NT2/D1 (cell line): ENCODE measurements at regions not wholly inside any gene's neighbourhood (a gene's known extent, or its start where the extent isn't known, plus 50 kb on each side); places are given as distances from the start of the nearest gene placed in this dataset.

Experiments
- DNase-seq: peaks from one replicate; pipeline ENCODE4 v3.0.0-alpha.2; 2011; ENCODE audit warnings: low read depth, low spot score
- H3K27me3 ChIP-seq: 2 replicates; pipeline ENCODE4 v1.6.0; 2011; ENCODE audit warnings: mild to moderate bottlenecking; ENCODE audit not compliant: insufficient read length, insufficient read depth
- H3K36me3 ChIP-seq: 2 replicates; pipeline ENCODE4 v1.6.1; 2011; ENCODE audit warnings: mild to moderate bottlenecking, low read length, mixed read lengths; ENCODE audit not compliant: insufficient read depth, insufficient read length
- H3K4me1 ChIP-seq: 2 replicates; pipeline ENCODE4 v1.5.1; 2011; ENCODE audit not compliant: insufficient read depth, insufficient read length
- H3K4me3 ChIP-seq: 2 replicates; pipeline ENCODE4 v1.5.1; 2011; ENCODE audit warnings: low read depth; ENCODE audit not compliant: insufficient read length
- H3K9ac ChIP-seq: 2 replicates; pipeline ENCODE4 v1.6.0; 2011; ENCODE audit warnings: low read depth; ENCODE audit not compliant: insufficient read length
- H3K9me3 ChIP-seq: 2 replicates; pipeline ENCODE4 v1.5.1; 2011; ENCODE audit warnings: mild to moderate bottlenecking, low read length; ENCODE audit not compliant: insufficient read depth
- SUZ12 ChIP-seq: IDR thresholded peaks from 2 replicates; pipeline ENCODE4 v1.6.1; 2011; ENCODE audit not compliant: insufficient read length, insufficient read depth; ENCODE audit errors: extremely low read depth
- YY1 ChIP-seq: IDR thresholded peaks from 2 replicates; pipeline ENCODE4 v1.6.1; 2011; ENCODE audit not compliant: insufficient read length, insufficient read depth
- ZNF274 ChIP-seq: IDR thresholded peaks from 2 replicates; pipeline ENCODE4 v1.6.1; 2011; ENCODE audit warnings: mild to moderate bottlenecking, low read depth, low read length

- Histone ChIP-seq H3K9me3 (no peaks in the 10 kb centered on the region), H3K27me3 (no peaks in the 10 kb centered on the region), H3K4me3 (no peak overlapping the region), H3K4me1 (no peaks in the 10 kb centered on the region), H3K36me3 (no peaks in the 10 kb centered on the region), H3K9ac (no peak overlapping the region)
- no peak for DNase-seq
- TF ChIP-seq SUZ12 (no peak), ZNF274 (no peak), YY1 (no peak)
These were observed 468.4 kb upstream of the STXBP6 start for GRCh38 chr14:25518364-25518763.

DNA sequence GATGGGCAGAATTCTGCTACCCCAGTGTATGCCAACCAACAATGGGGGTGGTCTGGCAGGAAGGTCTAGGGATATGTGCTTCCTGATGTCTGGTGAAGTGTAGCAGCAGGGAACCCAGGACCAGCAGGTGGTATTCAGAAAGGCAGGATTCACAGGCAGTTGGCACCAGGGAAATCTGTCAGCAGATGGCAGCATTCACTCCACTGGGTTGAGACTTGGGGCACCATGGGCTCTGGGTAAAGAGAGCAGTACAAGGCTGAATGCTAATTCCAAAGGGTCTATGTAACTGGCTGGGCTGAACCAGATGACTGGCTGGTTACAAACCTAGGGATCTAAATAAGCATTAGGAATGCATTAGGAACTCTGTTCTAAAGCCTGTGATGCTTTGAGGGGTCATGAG, 466.9 kb upstream of the STXBP6 start:
- no peaks in the 10 kb centered on the region for H3K36me3 ChIP-seq
- H3K4me3 ChIP-seq = no peak overlapping the region
- H3K27me3 ChIP-seq = no peaks in the 10 kb centered on the region
- H3K9ac ChIP-seq = no peak overlapping the region
- H3K4me1 ChIP-seq = no peaks in the 10 kb centered on the region
- no peak for DNase-seq
- TF ChIP-seq YY1 (no peak), ZNF274 (no peak), SUZ12 (no peak)
- H3K9me3 ChIP-seq = no peaks in the 10 kb centered on the region

- H3K4me3 ChIP-seq = no peak overlapping the region
- TF ChIP-seq ZNF274 (no peak), SUZ12 (no peak), YY1 (no peak)
- no peaks in the 10 kb centered on the region for H3K9me3 ChIP-seq
- H3K9ac ChIP-seq = no peak overlapping the region
- H3K36me3 ChIP-seq = no peaks in the 10 kb centered on the region
- no peaks in the 10 kb centered on the region for H3K27me3 ChIP-seq
- DNase-seq = no peak
- no peaks in the 10 kb centered on the region for H3K4me1 ChIP-seq
These were observed 458.9 kb upstream of the STXBP6 start for GRCh38 chr14:25508845-25509244.

- Histone ChIP-seq H3K4me1 (no peaks in the 10 kb centered on the region), H3K4me3 (no peak overlapping the region), H3K9ac (no peak overlapping the region), H3K27me3 (no peaks in the 10 kb centered on the region), H3K9me3 (no peaks in the 10 kb centered on the region), H3K36me3 (no peaks in the 10 kb centered on the region)
- TF ChIP-seq ZNF274 (no peak), SUZ12 (no peak), YY1 (no peak)
- no peak for DNase-seq
These were observed 451.8 kb upstream of the STXBP6 start for GRCh38 chr14:25501749-25502148.

DNA sequence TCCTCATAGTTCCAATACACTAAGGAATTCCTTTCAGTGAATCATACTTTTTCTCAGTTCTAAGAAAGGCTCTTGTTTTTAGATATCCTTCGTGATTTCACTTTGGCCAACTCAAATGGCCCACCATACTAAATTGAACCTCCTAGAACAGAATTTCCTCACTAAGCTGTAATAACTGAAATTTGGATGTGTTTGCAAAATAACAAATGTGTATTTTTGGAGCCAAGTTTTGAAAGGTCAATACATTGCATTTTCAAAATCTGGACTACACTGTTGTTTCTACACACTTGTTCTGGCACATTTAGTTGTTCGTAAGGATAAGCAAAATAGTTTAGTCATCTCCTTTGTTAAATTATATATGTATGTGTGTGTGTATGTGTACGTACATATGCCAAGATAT, 439.0 kb upstream of the STXBP6 start:
- no peaks in the 10 kb centered on the region for H3K36me3 ChIP-seq

DNA sequence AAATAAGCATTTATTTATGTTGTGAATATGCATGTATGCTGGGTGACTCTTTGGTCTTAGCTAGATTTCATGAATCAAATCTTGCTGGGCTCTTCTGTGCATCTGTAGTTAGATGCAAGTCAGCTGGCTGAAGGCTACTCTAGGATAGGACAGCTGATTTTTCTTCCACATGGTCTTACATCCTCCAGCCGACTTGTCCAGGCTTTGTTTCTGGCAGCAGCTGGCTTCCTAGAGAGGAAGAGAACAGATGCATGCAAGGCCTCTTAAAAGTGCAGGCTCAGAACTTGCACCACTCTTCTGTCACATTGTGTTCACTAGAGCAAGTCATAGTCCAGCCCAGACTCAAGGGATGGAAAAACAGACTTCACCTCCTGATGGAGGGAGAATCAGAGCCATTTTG, 435.4 kb upstream of the STXBP6 start:
- no peak overlapping the region for H3K9ac ChIP-seq
- no peaks in the 10 kb centered on the region for H3K27me3 ChIP-seq
- no peaks in the 10 kb centered on the region for H3K9me3 ChIP-seq
- no peak for DNase-seq
- H3K4me1 ChIP-seq = no peaks in the 10 kb centered on the region
- H3K4me3 ChIP-seq = no peak overlapping the region
- no peaks in the 10 kb centered on the region for H3K36me3 ChIP-seq
- TF ChIP-seq ZNF274 (no peak), SUZ12 (no peak), YY1 (no peak)

More for the DNA sequence above, 439.0 kb upstream of the STXBP6 start:
- Histone ChIP-seq H3K4me1 (no peaks in the 10 kb centered on the region), H3K4me3 (no peak overlapping the region), H3K9me3 (no peaks in the 10 kb centered on the region), H3K9ac (no peak overlapping the region), H3K27me3 (no peaks in the 10 kb centered on the region)
- no peak for TF ChIP-seq SUZ12
- DNase-seq = no peak

GRCh38 chr14:25484906-25485305, 435.0 kb upstream of the STXBP6 start:
- Histone ChIP-seq H3K9me3 (no peaks in the 10 kb centered on the region), H3K27me3 (no peaks in the 10 kb centered on the region), H3K36me3 (no peaks in the 10 kb centered on the region), H3K9ac (no peak overlapping the region), H3K4me3 (no peak overlapping the region), H3K4me1 (no peaks in the 10 kb centered on the region)
- TF ChIP-seq ZNF274 (no peak), SUZ12 (no peak), YY1 (no peak)
- no peak for DNase-seq

DNA sequence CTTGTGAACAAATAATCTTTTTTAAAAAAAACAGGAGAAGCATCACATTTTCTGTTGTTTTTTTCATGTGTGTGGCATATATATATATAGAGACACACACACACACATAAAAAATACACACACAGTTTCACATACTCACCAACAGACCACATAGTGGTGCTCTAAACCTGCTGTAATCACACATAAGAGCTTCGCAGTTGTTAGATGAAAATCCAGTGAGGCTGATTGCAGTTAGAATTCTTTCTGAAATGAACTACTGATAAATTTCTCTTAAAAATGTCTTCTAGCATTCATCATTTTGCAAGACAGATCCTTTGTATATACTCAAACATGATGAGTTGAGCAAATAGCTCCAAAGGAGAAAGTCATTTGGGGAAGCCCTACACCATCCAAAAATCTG, 434.3 kb upstream of the STXBP6 start:
- Histone ChIP-seq H3K9me3 (no peaks in the 10 kb centered on the region), H3K27me3 (no peaks in the 10 kb centered on the region), H3K36me3 (no peaks in the 10 kb centered on the region), H3K9ac (no peak overlapping the region), H3K4me1 (no peaks in the 10 kb centered on the region), H3K4me3 (no peak overlapping the region)
- no peak for DNase-seq
- TF ChIP-seq SUZ12 = no peak
- TF ChIP-seq YY1 = no peak
- no peak for TF ChIP-seq ZNF274
